HG02588 (cell line): ENCODE measurements at regions not wholly inside any gene's neighbourhood (a gene's known extent, or its start where the extent isn't known, plus 50 kb on each side); places are given as distances from the start of the nearest gene placed in this dataset.
"Not testable (repeated sequence)": the region's sequence is repeated elsewhere in the genome, so short reads cannot be mapped to it uniquely, and the experiment has no call there.

Source experiments
- ATAC-seq: cut with Tn5 transposase; IDR thresholded peaks from one replicate; pipeline ENCODE4 v1.9.1; 2021; ENCODE audit warnings: mild to moderate bottlenecking, moderate library complexity; ENCODE audit not compliant: unreplicated experiment

- no peak for ATAC-seq
Observed at GRCh38 chr3:98644168-98644567, 50.8 kb upstream of the CPOX start.

GRCh38 chr3:98645039-98645438 is 51.6 kb upstream of the CPOX start:
- no peak for ATAC-seq

- no peak for ATAC-seq
Observed at GRCh38 chr3:98646680-98647079, 53.3 kb upstream of the CPOX start.

GRCh38 chr3:98647197-98647596 is 53.8 kb upstream of the CPOX start:
- no peak for ATAC-seq

- no peak for ATAC-seq
Observed at GRCh38 chr3:98650971-98651779, 57.8 kb upstream of the CPOX start.

GRCh38 chr3:98651780-98652077 is 58.3 kb upstream of the CPOX start:
- ATAC-seq, result no peak

- ATAC-seq, result no peak
Observed at GRCh38 chr3:98655666-98656065, 62.3 kb upstream of the CPOX start.

GRCh38 chr3:98657457-98657856 is 64.0 kb upstream of the CPOX start:
- peak; percentile 95 for ATAC-seq

GRCh38 chr3:98662699-98663098 is 69.3 kb upstream of the CPOX start:
- ATAC-seq, result no peak

- no peak for ATAC-seq
Observed at GRCh38 chr3:98670020-98670419, 76.6 kb upstream of the CPOX start.

GRCh38 chr3:98679986-98680385 is 83.2 kb upstream of the ST3GAL6 start:
- ATAC-seq, result no peak

- no peak for ATAC-seq
Observed at GRCh38 chr3:98680723-98681122, 82.4 kb upstream of the ST3GAL6 start.

GRCh38 chr3:98681486-98681885 is 81.7 kb upstream of the ST3GAL6 start:
- ATAC-seq, result no peak

GRCh38 chr3:98682391-98682790 is 80.7 kb upstream of the ST3GAL6 start:
- ATAC-seq, result not testable (repeated sequence)

- ATAC-seq, result no peak
Observed at GRCh38 chr3:98688363-98688762, 74.8 kb upstream of the ST3GAL6 start.

- no peak for ATAC-seq
Observed at GRCh38 chr3:98690876-98691275, 72.3 kb upstream of the ST3GAL6 start.

- ATAC-seq, result no peak
Observed at GRCh38 chr3:98691897-98692296, 71.2 kb upstream of the ST3GAL6 start.

- ATAC-seq, result no peak
Observed at GRCh38 chr3:98692787-98693473, 70.2 kb upstream of the ST3GAL6 start.

- no peak for ATAC-seq
Observed at GRCh38 chr3:98695796-98696195, 67.3 kb upstream of the ST3GAL6 start.

GRCh38 chr3:98696296-98696695 is 66.8 kb upstream of the ST3GAL6 start:
- not testable (repeated sequence) for ATAC-seq

- no peak for ATAC-seq
Observed at GRCh38 chr3:98697225-98697624, 65.9 kb upstream of the ST3GAL6 start.

- ATAC-seq, result no peak
Observed at GRCh38 chr3:98699132-98699531, 64.0 kb upstream of the ST3GAL6 start.
